Left lung (tissue), 4 donors: ENCODE measurements at regions not wholly inside any gene's neighbourhood (a gene's known extent, or its start where the extent isn't known, plus 50 kb on each side); places are given as distances from the start of the nearest gene placed in this dataset.

Source experiments
- ATAC-seq: fragments of 200-7000 bp; cut with Tn5 transposase; one replicate; pipeline ENCODE4 v1.9.1; 2020; ENCODE audit warnings: moderate library complexity
- DNase-seq, 4 donors: peaks; one replicate each; pipeline ENCODE4 v3.0.0-alpha.2; 2013 to 2020
- H3K27ac ChIP-seq, 2 donors: fragments of 200-600 bp; sonication (generic) in 1 of 2; one replicate each; pipeline versions ENCODE4 v1.5.0 to v1.8.0; 2020 to 2021
- H3K27me3 ChIP-seq, 2 donors: fragments of 200-600 bp; sonication (generic) in 1 of 2; one replicate each; pipeline versions ENCODE4 v1.5.0 to v1.8.0; 2020 to 2021
- H3K36me3 ChIP-seq, 2 donors: fragments of 200-600 bp; sonication (generic) in 1 of 2; one replicate each; pipeline versions ENCODE4 v1.5.0 to v1.8.0; 2020 to 2021
- H3K4me1 ChIP-seq, 2 donors: fragments of 200-600 bp; one replicate each; pipeline ENCODE4 v1.8.0; 2021
- H3K4me3 ChIP-seq, 2 donors: fragments of 200-600 bp; sonication (generic) in 1 of 2; one replicate each; pipeline versions ENCODE4 v1.5.0 to v1.8.0; 2020 to 2021; ENCODE audit warnings: mild to moderate bottlenecking in 1 of 2
- H3K9me3 ChIP-seq, 2 donors: fragments of 200-600 bp; sonication (generic) in 1 of 2; one replicate each; pipeline versions ENCODE4 v1.5.0 to v1.8.0; 2020 to 2021
- CTCF ChIP-seq, 2 donors: fragments of 200-600 bp; sonication (generic) in 1 of 2; IDR thresholded peaks; one replicate each; pipeline versions ENCODE4 v1.5.0 to v1.8.0; 2021; ENCODE audit warnings: antibody characterized with exemption in 2 of 2
- intact Hi-C, 2 donors: fragments of 100-400 bp; cut with DNase I; formaldehyde crosslinking; loops; one replicate each; pipeline versions ENCODE4 v1.11.2 to v1.14.2; 2022
- donor health status: DM: no; HTN: yes; CAD: no.
- donor health status: DM: no; HTN: no; CAD: no.

- H3K27ac ChIP-seq: no peak overlapping the region
- DNase-seq (no peak), ATAC-seq (no peak)
- no peaks in the 10 kb centered on the region for H3K27me3 ChIP-seq
- H3K9me3 ChIP-seq: no peaks in the 10 kb centered on the region
- intact Hi-C loops: no loop called here
- no peak overlapping the region for H3K4me3 ChIP-seq
- TF ChIP-seq CTCF (IDR thresholded peaks at IDR 0.05): no peak
- H3K4me1 ChIP-seq: no peaks in the 10 kb centered on the region
- H3K36me3 ChIP-seq: no peaks in the 10 kb centered on the region
These were observed 55.4 kb upstream of the CTNNA1 start for GRCh38 chr5:138697720-138698360.

GRCh38 chr5:138696501-138696900, 56.7 kb upstream of the CTNNA1 start:
- H3K36me3 ChIP-seq: no peaks in the 10 kb centered on the region
- H3K27ac ChIP-seq: no peak overlapping the region
- H3K9me3 ChIP-seq: no peaks in the 10 kb centered on the region
- ATAC-seq (peak; percentile 51), DNase-seq (no peak)
- H3K27me3 ChIP-seq: no peaks in the 10 kb centered on the region
- intact Hi-C loops: no loop called here
- H3K4me3 ChIP-seq: no peak overlapping the region
- no peaks in the 10 kb centered on the region for H3K4me1 ChIP-seq
- no peak for TF ChIP-seq CTCF (IDR thresholded peaks at IDR 0.05)

GRCh38 chr5:138695781-138696180, 57.4 kb upstream of the CTNNA1 start:
- H3K9me3 ChIP-seq: no peaks in the 10 kb centered on the region
- H3K4me3 ChIP-seq: no peak overlapping the region
- H3K4me1 ChIP-seq: no peaks in the 10 kb centered on the region
- H3K27ac ChIP-seq: no peak overlapping the region
- no peak for ATAC-seq
- intact Hi-C loops: no loop called here
- TF ChIP-seq CTCF (IDR thresholded peaks at IDR 0.05): no peak
- H3K36me3 ChIP-seq: no peaks in the 10 kb centered on the region
- no peaks in the 10 kb centered on the region for H3K27me3 ChIP-seq
- no peak for DNase-seq

- H3K27ac ChIP-seq: no peak overlapping the region
- no peaks in the 10 kb centered on the region for H3K27me3 ChIP-seq
- H3K9me3 ChIP-seq: no peaks in the 10 kb centered on the region
- intact Hi-C loops: no loop called here
- no peak overlapping the region for H3K4me3 ChIP-seq
- H3K4me1 ChIP-seq: no peaks in the 10 kb centered on the region
- no peak for TF ChIP-seq CTCF (IDR thresholded peaks at IDR 0.05)
- H3K36me3 ChIP-seq: no peaks in the 10 kb centered on the region
- DNase-seq (no peak), ATAC-seq (no peak)
These were observed 59.1 kb upstream of the CTNNA1 start for GRCh38 chr5:138694146-138694545.

- Histone ChIP-seq H3K27ac (no peak overlapping the region), H3K4me3 (no peak overlapping the region), H3K27me3 (no peaks in the 10 kb centered on the region), H3K36me3 (no peaks in the 10 kb centered on the region), H3K9me3 (no peaks in the 10 kb centered on the region), H3K4me1 (no peaks in the 10 kb centered on the region)
- intact Hi-C loops: no loop called here
- ATAC-seq (no peak), DNase-seq (no peak)
- TF ChIP-seq CTCF (IDR thresholded peaks at IDR 0.05): no peak
These were observed 60.9 kb upstream of the CTNNA1 start for GRCh38 chr5:138692370-138692769.
